ENCODE measurements at regions not wholly inside any gene's neighbourhood (a gene's known extent, or its start where the extent isn't known, plus 50 kb on each side); places are given as distances from the start of the nearest gene placed in this dataset.

GRCh38 chr15:95113041-95113440 lies 881.7 kb downstream of the MCTP2 start:
- TF ChIP-seq CTCF (conservative IDR thresholded peaks at IDR 0.05 in 1 of 2, IDR thresholded peaks at IDR 0.05 in 1 of 2; ENCODE audit: extremely low read depth in 1 of 2, insufficient read depth in 1 of 2, low read depth in 1 of 2, low read length in 2 of 2) (no peak), EZH2 (IDR thresholded peaks at IDR 0.05; ENCODE audit: borderline replicate concordance, low read length) (no peak)
